ENCODE measurements at regions not wholly inside any gene's neighbourhood (a gene's known extent, or its start where the extent isn't known, plus 50 kb on each side); places are given as distances from the start of the nearest gene placed in this dataset.

DNA sequence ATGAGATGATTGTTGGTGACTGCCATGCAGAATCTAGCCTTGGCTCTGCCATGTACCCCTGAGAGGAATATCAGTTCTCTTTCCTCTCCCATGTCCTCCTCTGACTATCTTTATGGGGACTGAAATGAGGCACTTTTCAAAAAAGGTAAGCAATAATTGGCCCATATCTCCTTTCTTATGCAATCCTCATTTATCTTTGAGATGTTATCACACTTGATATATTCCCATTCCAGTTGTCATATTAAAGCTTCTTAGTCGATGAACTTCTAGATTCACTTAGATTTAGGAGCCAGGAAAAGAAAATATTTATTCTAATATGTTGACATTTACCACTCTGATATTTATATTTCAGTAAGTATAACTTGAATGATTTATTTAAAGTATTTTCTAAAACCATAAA, 55.3 kb upstream of the CXCL8 start:
- H3K9me3 ChIP-seq (ENCODE audit: control insufficient read depth, low read length), result no peaks in the 10 kb centered on the region
- H3K27me3 ChIP-seq (ENCODE audit: control insufficient read depth, insufficient read depth), result no peaks in the 10 kb centered on the region
- intact Hi-C loops (cut with DNase I), result no loop called here
- no peak for DNase-seq
- ATAC-seq, result no peak
- no peak overlapping the region for H3K4me3 ChIP-seq (ENCODE audit: low read length)
- H3K27ac ChIP-seq (ENCODE audit: low read length), result no peak overlapping the region
- H3K4me1 ChIP-seq (ENCODE audit: control insufficient read depth, insufficient read depth, low read length), result no peaks in the 10 kb centered on the region
- WGBS, result 71% methylated on average over 1 of the region's 1 CpG

DNA sequence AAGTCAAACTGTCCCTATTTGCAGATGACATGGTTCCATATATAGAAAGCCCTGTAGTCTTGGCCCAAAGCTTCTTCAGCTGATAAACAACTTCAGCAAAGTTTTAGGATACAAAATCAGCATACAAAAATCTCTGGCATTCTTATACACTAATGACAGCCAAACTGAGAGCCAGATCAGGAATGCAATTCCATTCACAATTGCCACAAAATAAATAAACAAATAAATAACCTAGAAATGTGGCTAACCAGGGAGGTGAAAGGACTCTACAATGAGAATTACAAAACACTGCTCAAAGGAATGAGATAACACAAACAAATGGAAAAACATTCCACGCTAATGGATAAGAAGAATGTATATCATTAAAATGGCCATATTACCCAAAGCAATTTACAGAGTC, 52.9 kb upstream of the CXCL8 start:
- no peak for ATAC-seq
- no peaks in the 10 kb centered on the region for H3K4me1 ChIP-seq (ENCODE audit: control insufficient read depth, insufficient read depth, low read length)
- WGBS, result 93% methylated on average over 1 of the region's 1 CpG
- no peaks in the 10 kb centered on the region for H3K27me3 ChIP-seq (ENCODE audit: control insufficient read depth, insufficient read depth)
- no peak for DNase-seq
- no peak overlapping the region for H3K27ac ChIP-seq (ENCODE audit: low read length)
- H3K9me3 ChIP-seq (ENCODE audit: control insufficient read depth, low read length), result no peaks in the 10 kb centered on the region
- no peak overlapping the region for H3K4me3 ChIP-seq (ENCODE audit: low read length)
- intact Hi-C loops (cut with DNase I), result no loop called here

DNA sequence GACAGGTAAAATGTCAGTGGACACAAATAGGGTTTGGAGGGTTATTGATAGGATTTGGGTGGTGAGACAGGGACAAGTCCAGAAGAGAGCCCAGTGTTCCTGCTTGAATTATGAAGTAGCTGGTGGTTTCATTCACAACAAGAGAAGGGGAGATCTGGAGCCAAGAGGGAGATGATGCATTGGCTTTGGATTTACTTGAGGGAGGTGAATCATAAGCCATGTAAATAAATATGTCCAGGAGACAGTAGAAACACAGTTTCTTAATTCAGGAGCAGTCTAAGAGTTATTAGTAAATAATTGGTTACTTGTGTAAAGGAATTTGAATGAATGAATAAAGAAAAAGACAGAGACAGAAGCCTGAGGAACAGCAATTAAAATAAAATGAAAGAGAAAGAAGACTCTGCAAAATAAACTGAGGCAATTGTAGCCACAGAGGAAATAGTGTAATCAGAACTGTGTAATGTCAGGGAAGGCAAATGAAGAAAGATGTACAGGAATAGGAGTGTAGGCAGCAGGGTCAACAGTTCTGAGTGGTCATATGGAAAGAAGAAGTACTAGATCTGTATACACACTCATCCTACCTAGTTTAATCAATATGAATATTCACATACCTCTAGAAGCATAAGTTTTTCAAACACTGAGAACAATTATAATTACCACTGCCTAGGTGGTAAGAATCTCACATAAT, 50.2 kb upstream of the CXCL8 start:
- H3K27me3 ChIP-seq (ENCODE audit: control insufficient read depth, insufficient read depth), result no peaks in the 10 kb centered on the region
- H3K4me3 ChIP-seq (ENCODE audit: low read length), result no peak overlapping the region
- DNase-seq, result no peak
- no peaks in the 10 kb centered on the region for H3K9me3 ChIP-seq (ENCODE audit: control insufficient read depth, low read length)
- intact Hi-C loops (cut with DNase I), result no loop called here
- no peak overlapping the region for H3K27ac ChIP-seq (ENCODE audit: low read length)
- ATAC-seq, result no peak
- no peaks in the 10 kb centered on the region for H3K4me1 ChIP-seq (ENCODE audit: control insufficient read depth, insufficient read depth, low read length)

Data from right cardiac atrium (tissue), 5 donors.